Mucosa of descending colon (tissue), 3 donors: ENCODE measurements at regions not wholly inside any gene's neighbourhood (a gene's known extent, or its start where the extent isn't known, plus 50 kb on each side); places are given as distances from the start of the nearest gene placed in this dataset.

Source experiments
- ATAC-seq: fragments of 200-7000 bp; cut with Tn5 transposase; one replicate; pipeline ENCODE4 v1.9.1; 2020; ENCODE audit warnings: mild to moderate bottlenecking, moderate library complexity
- DNase-seq, 3 donors: peaks; one replicate each; pipeline ENCODE4 v3.0.0-alpha.2; 2020
- H3K36me3 ChIP-seq: fragments of 200-600 bp; one replicate; pipeline ENCODE4 v1.8.0; 2021; ENCODE audit warnings: low read depth, mild to moderate bottlenecking
- H3K4me1 ChIP-seq: fragments of 200-600 bp; one replicate; pipeline ENCODE4 v1.8.0; 2021; ENCODE audit warnings: low read depth, mild to moderate bottlenecking
- H3K4me3 ChIP-seq: fragments of 200-600 bp; one replicate; pipeline ENCODE4 v1.8.0; 2021; ENCODE audit warnings: mild to moderate bottlenecking
- H3K9me3 ChIP-seq: fragments of 200-600 bp; one replicate; pipeline ENCODE4 v1.8.0; 2021; ENCODE audit warnings: mild to moderate bottlenecking
- intact Hi-C, 2 donors: fragments of 100-400 bp; cut with DNase I in 1 of 2; cut with micrococcal nuclease in 1 of 2; formaldehyde crosslinking; loops; one replicate each; pipeline versions ENCODE4 v1.11.0 to v1.11.1; 2022; cut with DNase I, micrococcal nuclease
- TF ChIP-seq, protein P1 (sequence below): fragments of 200-600 bp; IDR thresholded peaks from one replicate; pipeline ENCODE4 v1.8.0; 2022; ENCODE audit warnings: antibody characterized with exemption, mild to moderate bottlenecking
- donor health status: DM: no; HTN: no; CAD: no; lungs with moderate emphysema.
- donor health status: DM: no; HTN: no; CAD: no.
- donor health status: DM: no; HTN: yes; CAD: no.

DNA sequence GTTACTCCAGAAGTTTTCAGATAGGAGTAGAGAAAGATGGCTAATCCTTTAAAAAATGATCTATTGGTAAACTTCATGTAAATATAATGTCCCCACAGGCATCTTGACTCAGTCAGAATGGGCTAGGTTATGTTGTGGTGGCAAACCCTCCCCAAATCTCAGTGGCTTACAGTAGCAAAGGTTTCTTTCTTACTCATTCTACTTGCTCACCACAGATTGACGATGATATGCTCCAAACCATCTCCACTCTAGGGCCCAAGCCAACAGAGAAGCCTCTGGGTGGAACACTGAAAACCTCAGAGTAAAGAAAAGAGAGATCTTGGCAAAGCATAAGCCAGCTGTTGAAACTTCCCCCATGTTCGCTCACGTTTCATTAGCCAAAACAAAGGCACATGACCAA is 146.4 kb downstream of the EMP1 start:
- intact Hi-C loops = no loop called here
- TF ChIP-seq, protein P1, sequence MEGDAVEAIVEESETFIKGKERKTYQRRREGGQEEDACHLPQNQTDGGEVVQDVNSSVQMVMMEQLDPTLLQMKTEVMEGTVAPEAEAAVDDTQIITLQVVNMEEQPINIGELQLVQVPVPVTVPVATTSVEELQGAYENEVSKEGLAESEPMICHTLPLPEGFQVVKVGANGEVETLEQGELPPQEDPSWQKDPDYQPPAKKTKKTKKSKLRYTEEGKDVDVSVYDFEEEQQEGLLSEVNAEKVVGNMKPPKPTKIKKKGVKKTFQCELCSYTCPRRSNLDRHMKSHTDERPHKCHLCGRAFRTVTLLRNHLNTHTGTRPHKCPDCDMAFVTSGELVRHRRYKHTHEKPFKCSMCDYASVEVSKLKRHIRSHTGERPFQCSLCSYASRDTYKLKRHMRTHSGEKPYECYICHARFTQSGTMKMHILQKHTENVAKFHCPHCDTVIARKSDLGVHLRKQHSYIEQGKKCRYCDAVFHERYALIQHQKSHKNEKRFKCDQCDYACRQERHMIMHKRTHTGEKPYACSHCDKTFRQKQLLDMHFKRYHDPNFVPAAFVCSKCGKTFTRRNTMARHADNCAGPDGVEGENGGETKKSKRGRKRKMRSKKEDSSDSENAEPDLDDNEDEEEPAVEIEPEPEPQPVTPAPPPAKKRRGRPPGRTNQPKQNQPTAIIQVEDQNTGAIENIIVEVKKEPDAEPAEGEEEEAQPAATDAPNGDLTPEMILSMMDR = no peak
- ATAC-seq (no peak), DNase-seq (no peak)
- H3K36me3 ChIP-seq = no peaks in the 10 kb centered on the region
- no peak overlapping the region for H3K4me3 ChIP-seq
- no peaks in the 10 kb centered on the region for H3K4me1 ChIP-seq
- H3K9me3 ChIP-seq = no peaks in the 10 kb centered on the region

DNA sequence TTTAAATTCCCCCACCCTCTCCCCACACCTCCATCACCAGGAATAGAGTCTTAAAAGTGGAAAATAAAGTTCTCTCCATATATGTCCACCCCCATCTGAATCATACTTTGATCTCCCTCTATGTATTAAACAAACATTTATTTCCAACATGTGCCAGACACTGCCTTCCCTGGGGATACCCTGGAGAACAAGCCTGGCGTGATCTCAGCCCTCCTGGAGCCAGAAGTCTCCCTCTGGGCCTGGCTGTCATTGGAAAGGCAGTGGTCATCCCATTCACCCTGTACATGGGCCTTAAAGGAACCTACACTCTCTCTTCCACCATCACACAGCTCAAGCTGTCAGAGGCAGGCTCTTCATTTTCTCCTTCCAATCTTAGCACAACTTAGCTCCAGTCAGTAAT is 143.6 kb downstream of the EMP1 start:
- no peak for ATAC-seq
- TF ChIP-seq, protein P1 = no peak
- intact Hi-C loops = no loop called here

DNA sequence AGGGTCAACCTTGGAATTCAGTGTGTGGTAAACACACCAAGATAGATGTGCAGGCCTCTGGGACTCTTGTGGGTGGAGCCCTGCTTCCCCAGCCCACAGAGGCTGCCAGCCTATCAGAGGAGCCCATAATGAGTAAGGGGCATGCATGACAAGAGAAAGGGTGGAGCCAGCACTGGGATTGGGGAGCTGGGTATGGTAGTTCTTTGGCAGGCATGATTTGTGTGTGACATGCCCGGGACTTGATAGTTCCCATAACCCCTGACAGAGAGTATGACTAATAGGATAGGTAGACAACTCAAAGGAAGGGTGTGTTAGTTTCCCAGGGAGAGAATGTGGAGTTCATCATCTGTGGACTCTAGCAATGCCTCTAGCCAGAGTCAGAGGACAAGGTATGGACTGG is 143.0 kb downstream of the EMP1 start:
- ATAC-seq = peak; percentile 68
- no peaks in the 10 kb centered on the region for H3K4me1 ChIP-seq
- H3K9me3 ChIP-seq = no peaks in the 10 kb centered on the region
- intact Hi-C loops = no loop called here
- no peak overlapping the region for H3K4me3 ChIP-seq
- TF ChIP-seq, protein P1 = no peak
- no peak for DNase-seq
- no peaks in the 10 kb centered on the region for H3K36me3 ChIP-seq

More for the DNA sequence above, 143.6 kb downstream of the EMP1 start:
- DNase-seq = no peak
- H3K9me3 ChIP-seq = no peaks in the 10 kb centered on the region
- no peaks in the 10 kb centered on the region for H3K4me1 ChIP-seq
- H3K4me3 ChIP-seq = no peak overlapping the region
- no peaks in the 10 kb centered on the region for H3K36me3 ChIP-seq

DNA sequence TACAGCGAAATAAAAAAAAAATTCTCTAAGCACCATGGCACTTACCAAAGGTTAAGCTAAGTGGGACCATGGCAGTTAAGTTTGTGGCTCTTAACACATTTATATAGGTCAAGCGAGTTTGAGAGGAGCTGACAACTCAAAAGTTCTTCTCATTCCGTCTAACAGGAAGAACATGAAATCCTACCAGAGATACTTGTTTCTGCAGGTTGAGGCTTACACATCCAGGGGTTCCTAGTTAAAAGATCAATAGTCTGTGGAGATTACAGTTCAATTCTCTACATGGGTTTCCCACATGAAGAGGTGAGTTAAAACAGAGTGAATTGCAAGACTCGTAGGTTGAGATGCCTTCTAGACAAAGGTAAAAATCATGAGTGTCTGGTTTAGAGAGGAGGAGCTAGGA is 142.6 kb downstream of the EMP1 start:
- DNase-seq = no peak
- no peak overlapping the region for H3K4me3 ChIP-seq
- no peak for ATAC-seq
- no peaks in the 10 kb centered on the region for H3K9me3 ChIP-seq
- TF ChIP-seq, protein P1 = no peak
- no peaks in the 10 kb centered on the region for H3K36me3 ChIP-seq
- no peaks in the 10 kb centered on the region for H3K4me1 ChIP-seq
- intact Hi-C loops = no loop called here

DNA sequence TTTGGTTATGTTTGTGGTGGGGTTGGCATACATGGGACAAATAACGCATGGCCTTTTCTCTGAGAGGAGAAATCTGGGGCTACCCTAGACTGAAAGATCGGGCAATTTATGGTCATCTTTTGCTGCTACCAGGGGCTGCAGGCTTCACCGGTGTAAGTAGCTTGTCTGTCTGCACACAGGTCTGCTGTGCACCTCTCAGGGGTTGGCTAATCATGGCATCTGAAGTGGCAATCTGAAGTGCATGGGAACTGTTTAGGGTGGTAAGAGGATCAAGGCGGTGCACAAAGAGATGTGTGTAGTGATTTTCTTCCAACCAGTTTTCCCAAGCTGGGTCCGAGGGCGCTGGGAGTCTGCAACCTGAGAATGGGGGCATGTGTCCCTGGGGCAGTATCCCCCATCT is 141.3 kb downstream of the EMP1 start:
- DNase-seq = no peak
- Histone ChIP-seq H3K9me3 (no peaks in the 10 kb centered on the region), H3K36me3 (no peaks in the 10 kb centered on the region), H3K4me1 (no peaks in the 10 kb centered on the region), H3K4me3 (no peak overlapping the region)
- TF ChIP-seq, protein P1 = no peak
- intact Hi-C loops = no loop called here
- ATAC-seq = no peak

DNA sequence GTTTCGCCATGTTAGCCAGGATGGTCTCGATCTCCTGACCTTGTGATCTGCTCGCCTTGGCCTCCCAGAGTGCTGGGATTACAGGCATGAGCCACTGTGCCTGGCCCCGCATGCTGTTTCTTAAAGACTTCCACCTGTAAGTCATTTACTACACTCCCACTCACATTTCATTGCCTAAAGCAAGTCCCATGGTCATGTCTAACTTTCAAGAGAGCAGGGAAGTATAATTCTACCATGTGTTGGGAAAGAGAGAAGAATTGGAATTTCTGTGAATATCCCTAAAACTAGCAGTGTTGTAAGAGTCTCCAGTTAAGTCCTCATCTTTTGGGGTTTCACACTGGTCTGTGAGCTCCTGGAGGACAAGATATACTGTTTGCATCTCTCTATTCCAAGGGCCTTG is 139.7 kb downstream of the EMP1 start:
- H3K4me1 ChIP-seq = no peaks in the 10 kb centered on the region
- ATAC-seq (no peak), DNase-seq (no peak)
- TF ChIP-seq, protein P1 = no peak
- intact Hi-C loops = no loop called here
- H3K36me3 ChIP-seq = no peaks in the 10 kb centered on the region
- H3K9me3 ChIP-seq = no peaks in the 10 kb centered on the region
- H3K4me3 ChIP-seq = no peak overlapping the region
